ENCODE measurements at regions not wholly inside any gene's neighbourhood (a gene's known extent, or its start where the extent isn't known, plus 50 kb on each side); places are given as distances from the start of the nearest gene placed in this dataset.
"Not testable (repeated sequence)": the region's sequence is repeated elsewhere in the genome, so short reads cannot be mapped to it uniquely, and the experiment has no call there.

DNA sequence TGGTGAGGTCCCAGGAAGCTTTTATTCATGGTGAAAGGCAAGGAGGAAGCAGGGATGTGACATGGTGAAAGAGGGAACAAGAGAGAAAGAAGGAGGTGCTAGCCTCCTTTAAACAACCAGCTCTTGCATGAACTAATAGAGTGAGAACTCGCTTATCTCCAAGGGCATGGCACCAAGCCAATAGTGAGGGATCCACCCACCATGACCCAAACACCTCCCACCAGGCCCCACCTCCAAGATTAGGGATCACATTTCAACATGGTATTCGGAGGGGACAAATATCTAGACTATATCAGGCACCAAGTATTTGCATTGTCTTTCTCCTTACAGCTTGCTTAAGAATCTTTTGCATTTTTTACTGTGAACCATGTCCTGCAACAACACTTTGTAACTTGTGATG is 91.9 kb upstream of the DHRS4 start:
- no peak for DNase-seq (ENCODE audit: low read depth in 2 of 2)

DNA sequence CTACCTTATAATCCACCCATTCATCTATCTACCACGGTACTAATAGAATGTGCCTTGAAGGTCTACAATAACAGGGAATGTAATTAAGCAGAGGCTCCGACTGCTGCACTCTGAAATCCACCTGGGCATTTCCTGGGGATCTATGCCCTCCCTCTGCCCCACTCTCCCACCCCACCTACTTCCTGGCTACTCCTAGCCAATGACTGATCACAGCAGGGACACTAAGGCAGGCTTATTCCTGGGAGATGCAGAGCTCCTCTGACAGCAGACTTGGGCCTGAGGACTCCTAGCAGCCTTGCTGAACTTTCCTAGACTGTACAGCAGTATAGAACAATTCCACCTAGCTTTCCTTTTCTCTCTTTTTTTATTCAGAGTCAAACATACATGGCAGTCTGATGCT is 91.1 kb upstream of the DHRS4 start:
- no peak for DNase-seq (ENCODE audit: low read depth in 2 of 2)

DNA sequence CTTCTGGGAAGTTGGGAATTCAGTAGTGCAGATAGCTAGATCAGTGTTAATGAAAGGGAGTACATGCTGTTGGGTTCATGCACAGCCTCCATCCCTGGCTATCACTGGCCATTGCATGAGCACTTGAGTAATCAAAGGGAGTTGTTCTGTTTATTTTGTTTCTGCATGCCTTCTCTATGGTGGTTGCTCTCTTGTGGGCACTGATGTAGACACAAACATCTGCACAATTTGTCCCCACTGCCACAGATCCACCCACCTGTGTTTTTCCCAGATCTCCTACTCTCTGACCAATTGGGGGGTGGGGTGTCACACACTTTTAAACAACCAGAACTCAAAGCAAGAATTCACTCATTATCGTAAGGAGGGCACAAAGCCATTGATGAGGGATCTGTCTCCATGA is 89.7 kb upstream of the DHRS4 start:
- no peak for DNase-seq (ENCODE audit: low read depth in 2 of 2)

DNA sequence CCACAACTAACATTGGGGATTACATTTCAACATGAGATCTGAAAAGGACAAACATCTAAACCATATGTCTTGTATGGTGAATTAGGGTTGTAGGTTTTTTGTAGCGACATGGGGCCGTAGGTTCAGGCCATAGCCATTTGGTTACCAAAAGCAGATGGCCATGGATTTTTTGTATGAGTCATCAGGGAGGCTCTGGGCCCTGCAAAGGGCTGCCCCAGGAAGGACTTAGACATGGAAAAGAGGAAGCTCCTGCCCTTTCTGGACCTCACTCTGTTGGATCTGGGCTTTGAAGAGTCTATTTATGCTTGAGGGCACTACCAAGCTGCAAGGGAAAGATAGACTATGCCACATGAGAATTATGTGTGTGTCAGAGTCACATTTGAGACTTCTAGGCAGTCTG is 89.3 kb upstream of the DHRS4 start:
- no peak for DNase-seq (ENCODE audit: low read depth in 2 of 2)

DNA sequence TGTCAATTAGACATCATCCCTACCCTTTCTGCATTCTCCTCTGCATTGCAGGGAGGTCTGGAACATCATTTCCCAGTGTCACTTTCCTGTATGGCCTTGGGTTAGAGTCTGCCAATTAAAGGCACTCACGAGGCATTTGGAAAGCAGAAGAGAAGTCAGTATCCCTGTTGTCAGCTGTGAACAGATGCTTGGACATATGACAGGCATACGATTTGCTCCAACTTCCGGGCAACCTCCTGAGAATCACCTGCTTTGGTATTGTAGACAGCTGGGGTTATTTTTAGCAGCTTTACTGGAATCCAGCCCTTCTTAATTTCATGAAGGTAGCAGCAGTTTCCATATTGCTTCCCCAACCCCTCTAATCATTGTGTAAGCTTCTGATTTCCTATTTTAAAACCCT is 88.7 kb upstream of the DHRS4 start:
- DNase-seq (ENCODE audit: low read depth in 2 of 2), result no peak

DNA sequence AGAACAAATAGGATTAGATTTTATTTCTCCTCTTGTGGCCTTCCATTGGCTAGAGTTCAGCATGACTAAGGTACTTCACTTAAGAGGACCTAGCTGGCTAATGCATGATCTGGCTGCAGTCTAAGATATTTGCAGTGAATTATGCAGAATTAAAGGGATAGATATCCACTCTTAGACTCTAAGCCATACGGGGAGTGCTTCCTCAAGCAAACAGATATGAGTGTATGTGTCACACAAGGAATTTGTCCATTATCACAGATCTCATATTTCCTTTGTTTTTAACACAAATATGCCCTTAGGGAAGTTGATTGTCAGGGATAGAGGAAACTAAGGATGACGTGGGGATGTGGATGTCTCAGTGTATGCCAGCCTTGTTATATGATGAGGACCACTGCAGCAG is 88.1 kb upstream of the DHRS4 start:
- no peak for DNase-seq (ENCODE audit: low read depth in 2 of 2)

DNA sequence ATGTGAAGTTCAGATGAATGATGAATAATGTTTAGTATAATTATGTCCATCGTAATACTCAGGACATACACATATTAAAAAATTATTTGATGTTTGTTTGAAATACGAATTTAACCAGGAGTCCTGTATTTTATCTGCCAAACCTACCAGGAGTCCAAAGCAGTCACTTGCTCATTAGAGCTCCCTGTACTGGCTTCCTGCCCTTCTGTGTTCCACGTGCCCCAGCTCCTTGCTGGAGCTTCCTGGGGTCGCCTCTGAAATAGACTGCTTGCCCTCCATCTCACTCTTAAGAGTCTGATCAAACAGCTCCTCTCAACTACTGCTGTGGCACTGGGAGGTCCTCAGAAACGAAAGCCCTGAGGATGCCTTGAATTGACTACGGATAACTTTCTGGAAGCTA is 87.3 kb upstream of the DHRS4 start:
- no peak for DNase-seq (ENCODE audit: low read depth in 2 of 2)

DNA sequence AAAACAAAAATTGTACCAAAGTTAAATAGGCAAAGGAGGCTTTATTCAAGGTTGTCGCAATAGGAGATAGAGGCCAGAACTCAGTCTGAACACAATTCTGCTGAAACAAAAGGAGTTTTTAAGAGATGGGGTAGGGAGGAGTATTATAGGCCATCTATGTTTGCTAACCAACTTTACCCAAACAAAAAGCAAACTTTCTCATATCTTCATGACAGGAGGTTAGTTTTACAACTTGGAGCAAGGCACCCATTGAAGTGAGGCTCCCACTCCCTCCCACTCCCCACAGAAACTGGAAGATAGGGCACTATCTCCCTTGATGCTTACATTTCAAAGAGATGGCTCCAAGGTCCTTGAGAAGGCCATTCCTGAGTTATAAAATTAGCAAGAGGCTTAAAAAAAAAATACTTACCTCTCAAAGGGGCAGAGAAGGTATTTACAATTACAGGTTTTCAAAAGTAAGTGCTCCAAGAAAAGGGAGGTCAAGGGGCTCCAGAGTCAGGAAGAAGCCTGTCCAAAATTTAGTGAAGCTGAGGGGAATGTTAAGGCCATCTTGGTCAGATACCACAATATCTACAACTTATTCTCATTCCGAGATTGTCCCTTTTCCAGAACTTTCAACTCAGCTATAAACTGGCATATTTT is 84.4 kb upstream of the DHRS4 start:
- no peak for DNase-seq (ENCODE audit: low read depth in 2 of 2)

DNA sequence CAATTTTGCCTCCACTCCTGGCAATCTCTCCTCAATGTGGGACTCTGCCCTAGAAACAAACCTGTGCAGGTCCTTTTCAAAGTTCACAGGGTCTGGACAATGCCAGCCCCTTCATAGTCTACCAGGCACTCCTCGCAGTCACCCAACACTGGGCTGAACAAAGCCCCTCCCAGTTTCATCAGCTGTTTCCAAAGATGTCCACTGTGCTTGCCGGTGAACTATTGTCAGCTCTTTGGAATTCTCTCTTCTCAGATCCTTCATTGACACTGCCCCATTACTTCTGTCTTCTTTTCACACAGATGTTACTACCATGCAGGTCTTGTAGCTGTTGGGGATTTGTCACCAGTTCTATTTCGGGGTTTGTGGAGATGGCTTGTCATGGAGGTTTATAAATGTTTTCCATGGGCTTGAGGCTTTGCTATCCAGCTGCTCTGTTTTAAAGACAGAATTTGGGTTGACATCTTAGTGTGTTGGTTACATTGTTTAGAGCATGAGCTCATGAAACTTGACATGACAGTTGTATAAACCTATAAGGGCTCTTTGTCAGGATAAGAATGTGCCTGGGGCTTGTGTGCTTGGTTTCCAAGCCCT is 77.3 kb upstream of the DHRS4 start:
- no peak for DNase-seq (ENCODE audit: low read depth in 2 of 2)

DNA sequence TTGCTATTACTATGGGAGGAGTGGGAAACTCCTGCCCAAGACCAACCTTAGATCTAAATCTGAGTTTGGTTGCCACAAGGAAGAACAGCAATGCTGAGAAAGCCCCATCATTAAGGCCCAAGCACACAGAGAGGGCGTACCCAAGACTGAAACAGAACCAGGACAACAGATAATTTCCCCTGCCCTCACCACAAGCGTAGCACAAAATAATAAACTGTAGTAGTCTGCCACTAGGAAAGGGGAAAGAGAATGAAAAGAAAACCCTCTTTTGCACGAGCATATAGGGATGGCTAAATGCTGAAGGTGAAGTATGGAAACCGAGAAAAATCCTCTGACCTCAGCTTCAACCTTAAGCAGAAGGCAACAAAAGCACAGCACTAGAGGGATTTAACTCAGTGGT is 76.5 kb upstream of the DHRS4 start:
- DNase-seq (ENCODE audit: low read depth in 2 of 2), result no peak

DNA sequence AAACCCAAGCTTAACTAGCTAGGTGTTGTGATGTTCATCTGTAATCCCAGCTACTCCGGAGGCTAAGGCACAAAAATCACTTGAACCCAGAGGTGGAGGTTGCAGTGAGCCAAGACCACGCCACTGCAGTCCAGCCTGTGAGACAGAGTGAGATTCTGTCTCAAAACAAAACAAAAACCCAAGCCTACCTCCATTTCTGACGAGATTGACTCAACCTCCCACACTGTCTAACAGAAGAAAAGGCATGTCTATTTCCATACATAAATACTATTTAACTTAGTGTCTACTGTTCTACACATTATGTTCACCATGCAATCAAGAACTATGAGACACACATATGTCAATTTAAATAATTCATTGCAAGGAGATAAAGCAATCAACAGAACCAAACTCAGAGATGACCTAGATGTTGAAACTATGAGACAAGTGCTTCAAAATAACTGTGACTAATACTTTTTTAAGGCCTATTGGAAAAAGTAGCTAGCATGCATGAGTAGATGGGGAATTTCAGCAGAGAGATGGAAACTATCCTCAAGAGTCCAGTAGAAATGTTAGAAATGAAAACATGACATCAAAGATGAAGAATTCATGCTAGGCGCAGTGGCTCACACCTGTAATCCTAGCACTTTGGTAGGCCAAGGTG is 75.9 kb upstream of the DHRS4 start:
- peak; percentile 7 to 17 for DNase-seq (ENCODE audit: low read depth in 2 of 2)

DNA sequence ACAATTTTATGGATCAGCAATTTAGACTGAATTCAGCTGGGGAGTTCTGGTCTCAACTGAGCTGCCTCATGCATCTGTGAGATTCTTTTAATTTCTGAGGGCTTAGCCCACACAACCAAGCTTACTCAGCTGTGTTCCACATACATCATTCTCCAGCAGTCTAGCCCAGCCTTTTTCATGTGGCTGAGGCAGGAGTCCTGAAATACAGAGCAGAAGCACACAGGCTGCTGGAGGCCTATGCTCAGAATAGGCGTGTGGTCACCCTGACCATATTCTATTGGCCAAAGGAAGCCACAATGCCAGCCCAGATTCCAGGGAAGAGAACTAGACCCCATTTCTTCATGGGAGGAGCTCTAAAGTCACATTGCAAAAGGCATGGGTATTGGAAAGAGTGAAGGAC is 72.3 kb upstream of the DHRS4 start:
- DNase-seq (ENCODE audit: low read depth in 2 of 2), result no peak

DNA sequence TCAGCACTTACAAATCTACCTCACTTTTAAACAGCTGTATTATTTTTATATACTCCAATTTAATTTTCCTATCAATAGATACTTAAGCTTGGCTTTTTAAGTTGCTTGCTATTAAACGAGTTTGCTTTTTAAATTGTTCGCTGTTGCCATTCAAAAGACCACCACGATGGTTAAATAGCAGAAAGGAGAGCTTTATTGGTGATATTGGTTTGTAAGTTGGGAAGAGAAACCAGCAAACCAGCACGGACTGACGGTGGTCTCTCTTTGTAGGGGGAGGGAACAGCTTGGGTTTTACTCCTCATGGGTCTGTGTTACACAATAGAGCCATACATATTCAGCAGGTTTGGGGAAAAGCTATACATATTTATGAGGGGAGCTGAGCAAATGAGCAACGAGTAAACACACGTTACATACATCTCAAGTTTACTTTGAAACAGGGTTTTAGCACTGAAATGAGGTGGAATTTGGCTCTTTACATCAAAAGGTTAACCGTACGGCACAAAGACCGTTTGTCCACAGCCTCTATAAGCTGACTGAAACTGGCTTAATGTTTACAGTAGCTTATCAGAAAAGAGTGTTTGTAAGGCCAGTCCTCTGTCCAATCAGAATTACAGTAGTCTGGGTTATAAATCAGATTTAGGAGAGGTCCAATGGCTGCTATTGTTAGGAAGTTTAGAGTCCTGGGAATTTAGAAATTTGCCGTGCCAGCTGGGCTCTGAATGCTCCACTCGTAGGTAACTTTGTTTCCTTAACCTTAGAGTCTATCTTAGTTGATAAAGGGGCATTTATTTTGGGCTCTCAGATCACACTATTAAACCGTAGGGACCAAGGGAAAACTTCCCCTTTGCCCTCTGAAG is 69.7 kb upstream of the DHRS4 start:
- no peak for DNase-seq (ENCODE audit: low read depth in 2 of 2)

DNA sequence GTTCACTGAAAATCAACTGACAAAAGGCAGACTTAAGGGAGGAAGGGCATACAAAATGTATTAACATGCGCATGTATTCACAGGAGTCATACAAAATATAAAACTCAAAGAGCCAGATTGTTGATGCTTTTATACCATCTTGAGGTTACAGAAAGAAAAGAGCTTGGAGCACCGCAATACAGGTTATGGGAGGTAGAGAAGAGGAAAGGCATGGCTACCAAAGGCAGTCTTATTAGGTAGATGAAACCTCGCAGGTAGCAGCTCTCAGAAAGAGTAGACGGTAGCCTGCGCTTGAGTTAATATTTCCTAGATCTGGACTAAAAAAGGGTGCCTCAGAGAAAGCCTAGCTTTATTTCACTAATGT is 69.0 kb upstream of the DHRS4 start:
- DNase-seq (ENCODE audit: low read depth in 2 of 2), result no peak

DNA sequence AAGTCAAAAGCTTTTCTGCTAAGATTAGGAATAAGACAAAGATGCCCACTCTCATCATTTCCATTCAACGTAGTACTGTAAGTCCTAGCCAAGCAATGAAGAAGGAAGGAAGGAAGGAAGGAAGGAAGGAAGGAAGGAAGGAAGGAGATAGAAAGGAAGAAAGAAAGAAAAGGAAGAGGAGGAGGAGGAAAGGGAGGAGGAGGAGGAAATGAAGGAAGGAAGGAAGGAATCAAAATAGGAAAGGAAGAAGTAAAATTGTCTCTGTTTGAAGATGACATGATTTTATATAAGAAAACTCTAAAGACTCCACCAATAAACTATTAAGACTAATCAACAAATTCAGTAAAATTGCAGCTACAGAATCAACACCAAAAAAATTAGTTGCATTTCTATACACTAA is 66.0 kb upstream of the DHRS4 start:
- DNase-seq (ENCODE audit: low read depth in 2 of 2), result no peak

DNA sequence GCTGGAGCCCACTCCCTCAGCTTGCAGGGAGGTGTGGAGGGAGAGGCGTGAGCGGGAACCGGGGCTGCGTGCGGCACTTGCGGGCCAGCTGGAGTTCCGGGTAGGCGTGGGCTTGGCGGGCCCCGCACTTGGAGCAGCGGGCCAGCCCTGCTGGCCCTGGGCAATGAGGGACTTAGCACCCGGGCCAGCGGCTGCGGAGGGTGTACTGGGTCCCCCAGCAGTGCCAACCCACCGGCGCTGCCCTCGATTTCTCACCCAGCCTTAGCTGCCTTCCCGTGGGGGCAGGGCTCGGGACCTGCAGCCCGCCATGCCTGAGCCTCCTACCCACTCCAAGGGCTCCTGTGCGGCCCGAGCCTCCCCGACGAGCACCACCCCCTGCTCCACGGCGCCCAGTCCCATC is 61.9 kb upstream of the DHRS4 start:
- not testable (repeated sequence) for DNase-seq (ENCODE audit: low read depth in 2 of 2)

DNA sequence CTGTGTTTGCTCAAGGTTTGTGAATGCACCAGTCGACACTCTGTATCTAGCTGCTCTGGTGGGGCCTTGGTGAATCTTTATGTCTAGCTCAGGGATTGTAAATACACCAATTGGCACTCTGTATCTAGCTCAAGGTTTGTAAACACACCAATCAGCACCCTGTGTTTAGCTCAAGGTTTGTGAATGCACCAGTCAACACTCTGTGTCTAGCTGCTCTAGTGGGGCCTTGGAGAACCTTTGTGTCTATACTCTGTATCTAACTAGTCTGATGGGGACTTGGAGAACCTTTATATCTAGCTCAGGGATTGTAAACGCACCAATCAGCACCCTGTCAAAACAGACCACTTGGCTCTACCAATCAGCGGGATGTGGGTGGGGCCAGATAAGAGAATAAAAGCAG is 61.3 kb upstream of the DHRS4 start:
- DNase-seq (ENCODE audit: low read depth in 2 of 2), result not testable (repeated sequence)

DNA sequence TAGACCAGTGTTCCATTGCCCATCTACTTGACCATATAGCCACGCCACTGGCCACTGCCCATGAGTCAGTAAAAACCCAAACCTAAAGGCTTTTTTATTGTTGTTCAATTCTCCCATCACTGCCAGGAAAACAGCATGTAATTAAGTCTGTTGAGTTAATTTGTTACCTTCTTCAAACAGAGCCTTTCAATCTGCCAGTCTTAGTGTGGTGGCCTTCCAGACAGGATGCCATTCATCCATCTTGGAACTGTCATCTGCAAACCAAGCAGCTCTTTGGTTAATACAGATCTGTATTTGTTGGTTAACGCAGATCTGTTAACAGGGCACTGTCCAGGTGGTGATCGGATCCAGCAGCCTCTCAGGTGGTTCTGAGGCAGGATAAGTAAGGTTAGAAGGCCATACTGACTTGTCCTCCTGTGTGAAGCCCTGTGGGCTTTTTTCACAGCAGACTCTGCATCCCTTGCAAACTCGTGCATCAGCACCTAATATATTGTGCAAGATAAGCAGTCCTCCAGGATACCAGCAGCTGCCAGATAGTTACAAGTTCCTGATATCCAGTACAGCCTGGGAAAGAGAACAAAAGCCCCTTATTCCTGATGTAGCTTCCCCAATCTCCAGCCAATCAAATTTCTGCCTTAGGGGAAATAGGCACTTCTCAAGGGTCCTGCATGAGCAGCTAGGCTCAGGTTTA is 59.1 kb upstream of the DHRS4 start:
- DNase-seq (ENCODE audit: low read depth in 2 of 2), result no peak

DNA sequence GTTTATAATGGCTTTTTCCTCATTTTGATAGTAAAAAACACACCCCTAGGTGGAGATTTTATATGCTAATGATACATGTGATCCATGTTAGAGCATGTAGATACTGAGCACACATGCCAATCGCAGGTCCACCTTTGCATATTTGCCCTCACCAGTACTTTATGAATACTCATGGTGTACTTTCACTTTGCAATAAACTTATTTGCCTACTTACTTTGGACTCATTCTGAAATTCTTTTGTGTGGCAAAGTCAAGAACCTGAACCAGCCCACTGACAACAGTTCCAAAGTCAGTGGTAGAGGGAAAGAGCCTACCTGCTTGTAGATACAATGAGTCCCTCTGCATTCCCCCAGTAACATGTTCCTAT is 58.5 kb upstream of the DHRS4 start:
- DNase-seq (ENCODE audit: low read depth in 2 of 2), result no peak

DNA sequence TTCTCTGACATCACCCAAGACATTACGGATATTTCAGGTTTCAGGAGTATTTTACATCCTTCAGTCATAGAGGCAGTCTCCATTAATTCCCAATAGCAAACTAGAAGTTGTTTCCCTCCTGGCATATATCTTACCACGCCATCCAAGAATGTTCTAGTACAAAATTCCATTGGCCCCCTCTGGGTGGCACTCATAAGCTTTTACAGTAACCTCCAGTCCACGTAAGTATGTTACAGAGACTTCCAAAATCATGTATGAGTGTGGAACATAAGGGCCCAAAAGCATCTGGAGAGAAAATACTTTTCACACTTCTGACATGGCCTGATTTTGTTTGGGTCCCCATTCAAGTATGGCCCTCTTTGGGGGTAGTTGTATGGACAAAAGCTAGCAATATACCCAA is 58.1 kb upstream of the DHRS4 start:
- DNase-seq (ENCODE audit: low read depth in 2 of 2), result no peak

DNA sequence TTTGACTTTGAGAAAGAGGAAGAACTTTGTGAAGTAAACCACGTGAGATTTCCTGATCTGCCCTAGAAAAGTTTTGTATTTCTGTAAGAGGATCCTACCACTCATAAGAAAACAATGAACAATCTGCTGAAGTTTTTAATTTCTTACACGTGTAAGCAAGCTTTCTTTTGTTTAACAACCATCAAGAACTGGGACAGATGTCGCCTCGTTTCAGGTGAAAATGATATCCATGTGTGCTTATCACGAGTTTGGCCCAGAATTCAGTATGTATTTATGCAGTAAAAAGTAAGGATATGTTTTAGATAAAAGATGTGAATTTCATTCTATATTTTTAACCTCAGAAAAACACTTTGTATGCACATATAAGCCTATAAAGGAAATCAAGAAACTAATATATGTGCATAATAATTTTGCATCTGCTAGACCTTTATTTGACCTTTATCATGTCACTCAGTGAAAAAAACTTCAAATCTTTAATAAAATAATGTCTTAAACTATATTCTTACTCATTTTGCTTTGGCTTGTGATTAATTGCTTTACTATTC is 56.9 kb upstream of the DHRS4 start:
- no peak for DNase-seq (ENCODE audit: low read depth in 2 of 2)

DNA sequence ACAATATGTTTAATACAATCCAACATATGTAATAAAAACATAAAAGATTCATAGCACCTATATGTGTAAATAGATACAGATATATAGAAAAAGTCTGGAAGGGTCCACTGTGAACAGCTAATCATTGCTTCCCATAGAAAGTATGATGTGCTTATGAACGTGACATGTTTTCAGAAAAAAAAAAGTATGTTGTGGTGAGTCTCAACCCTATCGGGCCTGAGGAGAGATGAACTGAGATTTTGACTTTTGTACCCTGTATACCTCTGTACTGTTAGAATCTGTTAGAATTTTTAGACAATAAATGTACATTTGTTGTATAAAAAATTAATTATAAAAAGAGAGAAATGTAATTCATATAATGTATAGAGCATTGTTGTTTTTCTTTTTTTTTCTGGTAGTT is 56.3 kb upstream of the DHRS4 start:
- not testable (repeated sequence) for DNase-seq (ENCODE audit: low read depth in 2 of 2)

Data from stimulated activated CD4-positive, alpha-beta T cell treated with anti-CD3 and anti-CD28 coated beads, Interleukin-4, amount 100 ng/mL, for 48 hours (primary cell).